K562 (cell line): ENCODE measurements at regions not wholly inside any gene's neighbourhood (a gene's known extent, or its start where the extent isn't known, plus 50 kb on each side); places are given as distances from the start of the nearest gene placed in this dataset.

Experiments used
- ATAC-seq: fragments of 200-7000 bp; cut with Tn5 transposase; 3 replicates; pipeline ENCODE4 v1.9.1; 2020; ENCODE audit warnings: moderate library complexity
- BruUV-seq: library from RNA; stranded (reverse); fragments of 400-500 nt; replicated peaks from 2 replicates; lab custom pipeline; 2021; lab: Mats Ljungman, UMichigan
- CTCF ChIA-PET: fragments of 300-600 bp; formaldehyde crosslinking; extraction: SDS; loops from one replicate; lab custom pipeline; 2021; ENCODE audit warnings: low intra/inter-chr PET ratio; lab: Yijun Ruan, JAX
- POLR2A ChIA-PET: fragments of 300-600, 350-650 bp; sonication (Branson Sonifier 250); formaldehyde crosslinking; extraction: SDS; loops from one replicate; lab custom pipeline; 2021; ENCODE audit warnings: antibody characterized with exemption, inconsistent platforms; lab: Yijun Ruan, JAX
- DNase-seq, 4 experiments: peaks; one replicate each; pipeline versions ENCODE4 v3.0.0 to v3.0.0-alpha.2; 2011 to 2018; ENCODE audit warnings: low spot score in 3 of 4, mixed read lengths in 3 of 4; ENCODE audit errors: extremely low read depth in 1 of 4
- FAIRE-seq: peaks from 2 replicates; lab custom pipeline; 2011; peaks lifted over from hg19 to GRCh38; lab: Jason Lieb, UNC
- H2AFZ ChIP-seq: 2 replicates; pipeline ENCODE4 v1.6.0; 2011; ENCODE audit warnings: low read depth, low read length, control low read depth, inconsistent platforms
- H3K27ac ChIP-seq: fragments of 200-600 bp; 3 replicates; pipeline ENCODE4 v1.8.0; 2011; ENCODE audit warnings: low read depth, mild to moderate bottlenecking, control low read depth, inconsistent platforms, low read length, moderate library complexity, mixed read lengths; ENCODE audit errors: extremely low read depth
- H3K27me3 ChIP-seq, 2 experiments: fragments of 300-600 bp in 1 of 2; 2 replicates in 1 of 2; 3 replicates in 1 of 2; pipeline versions ENCODE4 v1.6.0 to v1.8.0; 2011; ENCODE audit warnings: inconsistent platforms in 2 of 2, low read length in 2 of 2, mild to moderate bottlenecking in 1 of 2, mixed read lengths in 1 of 2, moderate library complexity in 1 of 2; ENCODE audit not compliant: control insufficient read depth in 2 of 2, insufficient read depth in 2 of 2
- H3K36me3 ChIP-seq: fragments of 300-600 bp; 3 replicates; pipeline ENCODE4 v1.8.0; 2011; ENCODE audit warnings: mild to moderate bottlenecking, low read length, inconsistent platforms; ENCODE audit not compliant: control insufficient read depth, insufficient read depth
- H3K4me1 ChIP-seq, 2 experiments: fragments of 200-600 bp in 1 of 2; replicated peaks in 1 of 2; 2 replicates in 1 of 2; 3 replicates in 1 of 2; pipeline versions ENCODE4 v1.5.1 to v1.8.0; 2011; ENCODE audit warnings: inconsistent platforms in 2 of 2, low read length in 2 of 2, mild to moderate bottlenecking in 1 of 2, mixed read lengths in 1 of 2, moderate library complexity in 1 of 2; ENCODE audit not compliant: control insufficient read depth in 2 of 2, insufficient read depth in 2 of 2
- H3K4me2 ChIP-seq: 2 replicates; pipeline ENCODE4 v1.6.1; 2011; ENCODE audit warnings: low read length, control low read depth, inconsistent platforms, mixed read lengths; ENCODE audit not compliant: insufficient read depth
- H3K4me3 ChIP-seq: fragments of 200-600 bp; sonication (generic), shearing (Covaris generic); 2 replicates; pipeline ENCODE4 v1.5.1; 2016; ENCODE audit warnings: control low read depth, inconsistent platforms
- H3K79me2 ChIP-seq: fragments of 200-600 bp; 3 replicates; pipeline ENCODE4 v1.8.0; 2011; ENCODE audit warnings: low read length, inconsistent platforms; ENCODE audit not compliant: control insufficient read depth, insufficient read depth
- H3K9ac ChIP-seq, 2 experiments: 2 replicates each; pipeline versions ENCODE4 v1.6.0 to v1.6.1; 2011; ENCODE audit warnings: low read depth in 2 of 2, low read length in 2 of 2, control low read depth in 1 of 2, inconsistent platforms in 1 of 2, mild to moderate bottlenecking in 1 of 2, mixed read lengths in 1 of 2; ENCODE audit not compliant: insufficient read depth in 1 of 2
- H3K9me1 ChIP-seq: one replicate; pipeline ENCODE4 v1.6.0; 2011; ENCODE audit warnings: inconsistent platforms, mild to moderate bottlenecking, low read length, moderate library complexity; ENCODE audit not compliant: control insufficient read depth, insufficient read depth
- H3K9me3 ChIP-seq: replicated peaks from 2 replicates; pipeline ENCODE4 v1.5.1; 2011; ENCODE audit warnings: low read depth, low read length, inconsistent platforms; ENCODE audit not compliant: control insufficient read depth, insufficient read depth
- H4K20me1 ChIP-seq: replicated peaks from 2 replicates; pipeline ENCODE4 v1.6.1; 2011; ENCODE audit warnings: low read length, inconsistent platforms, mixed read lengths; ENCODE audit not compliant: control insufficient read depth, insufficient read depth
- CAMTA2 ChIP-seq: fragments of 250-450 bp; sonication (Bioruptor Pico); conservative IDR thresholded peaks from 2 replicates; pipeline ENCODE4 v1.5.1; 2022
- CBX3 ChIP-seq, 2 experiments: IDR thresholded peaks; 1 replicate in 1 of 2; 2 replicates in 1 of 2; pipeline ENCODE4 v1.6.1; 2012; ENCODE audit warnings: inconsistent platforms in 2 of 2, low read length in 2 of 2, borderline replicate concordance in 1 of 2, control low read depth in 1 of 2
- CEBPB ChIP-seq: fragments of 450-650 bp; IDR thresholded peaks from 2 replicates; pipeline ENCODE4 v1.6.1; 2016; ENCODE audit warnings: missing genetic modification characterization, missing compliant biosample characterization
- FOXK2 ChIP-seq, 2 experiments: fragments of 450-650 bp; IDR thresholded peaks in 1 of 2; conservative IDR thresholded peaks in 1 of 2; 2 replicates each; pipeline ENCODE4 v1.6.1; 2016; ENCODE audit warnings: low read depth in 2 of 2, mild to moderate bottlenecking in 1 of 2
- HIVEP1 ChIP-seq: fragments of 250-450 bp; sonication (Bioruptor Pico); IDR thresholded peaks from 2 replicates; pipeline ENCODE4 v1.4.0; 2020; ENCODE audit warnings: mild to moderate bottlenecking
- JUND ChIP-seq, 2 experiments: IDR thresholded peaks; 2 replicates in 1 of 2; 3 replicates in 1 of 2; pipeline ENCODE4 v1.6.1; 2011; ENCODE audit warnings: borderline replicate concordance in 2 of 2, low read depth in 2 of 2, low read length in 2 of 2, improper control_type of control experiment in 1 of 2, missing biosample characterization in 1 of 2, missing genetic modification characterization in 1 of 2, missing genetic modification reagents in 1 of 2
- KAT7 ChIP-seq: sonication (generic); formaldehyde crosslinking; IDR thresholded peaks from 2 replicates; pipeline ENCODE4 v1.8.0; 2022; ENCODE audit warnings: missing genetic modification reagents, mild to moderate bottlenecking, borderline replicate concordance
- MCM2 ChIP-seq: fragments of 450-650 bp; IDR thresholded peaks from 2 replicates; pipeline ENCODE4 v1.6.1; 2017; ENCODE audit warnings: low read depth, mild to moderate bottlenecking
- NKRF ChIP-seq: fragments of 450-650 bp; IDR thresholded peaks from 2 replicates; pipeline ENCODE4 v1.6.1; 2016; ENCODE audit warnings: borderline replicate concordance
- SPI1 ChIP-seq: IDR thresholded peaks from 2 replicates; pipeline ENCODE4 v1.6.1; 2011; ENCODE audit warnings: low read depth, low read length, control low read depth, borderline replicate concordance
- TOE1 ChIP-seq, 2 experiments: fragments of 450-650 bp in 1 of 2; sonication (generic) in 1 of 2; formaldehyde crosslinking in 1 of 2; IDR thresholded peaks; 2 replicates each; pipeline versions ENCODE4 v1.7.1 to v1.8.0; 2016 to 2022; ENCODE audit warnings: borderline replicate concordance in 2 of 2, mild to moderate bottlenecking in 2 of 2, antibody characterized with exemption in 1 of 2, inconsistent platforms in 1 of 2, low read depth in 1 of 2, missing genetic modification reagents in 1 of 2, moderate library complexity in 1 of 2
- ZBTB12 ChIP-seq: fragments of 250-450 bp; sonication (Bioruptor Pico); IDR thresholded peaks from 2 replicates; pipeline ENCODE4 v1.4.0; 2020
- ZNF253 ChIP-seq: fragments of 250-450 bp; sonication (Bioruptor Pico); conservative IDR thresholded peaks from 2 replicates; pipeline ENCODE4 v1.6.1; 2021; ENCODE audit warnings: mild to moderate bottlenecking
- ZNF398 ChIP-seq: fragments of 250-450 bp; sonication (Bioruptor Pico); IDR thresholded peaks from 2 replicates; pipeline ENCODE4 v1.8.0; 2021; ENCODE audit warnings: moderate library complexity, mild to moderate bottlenecking, inconsistent platforms
- ZNF436 ChIP-seq: fragments of 250-450, 450-650 bp; sonication (Bioruptor Pico); formaldehyde crosslinking; IDR thresholded peaks from 2 replicates; pipeline ENCODE4 v1.7.0; 2020; ENCODE audit warnings: mild to moderate bottlenecking
- ZNF75A ChIP-seq: fragments of 450-650 bp; formaldehyde crosslinking; IDR thresholded peaks from 2 replicates; pipeline ENCODE4 v1.4.0; 2020; ENCODE audit warnings: mild to moderate bottlenecking
- WGBS: fragments of 100-300 bp; shearing (Covaris generic); methylation state at CpG from one replicate; pipeline ENCODE4 v1.1.6; 2016; ENCODE audit warnings: low coverage, mixed read lengths; ENCODE audit not compliant: insufficient coverage; ENCODE audit errors: missing lambda C conversion rate; 5-methylcytosine and 5-hydroxymethylcytosine counted together
- in situ Hi-C: fragments of 300-500 bp; cut with MboI; formaldehyde crosslinking; loops from 4 replicates; pipeline ENCODE4 v1.15.0; 2018; ENCODE audit warnings: inconsistent platforms, mixed read lengths
- intact Hi-C: fragments of 100-400 bp; cut with micrococcal nuclease; formaldehyde crosslinking; loops from 2 replicates; pipeline ENCODE4 v1.14.2; 2022

DNA sequence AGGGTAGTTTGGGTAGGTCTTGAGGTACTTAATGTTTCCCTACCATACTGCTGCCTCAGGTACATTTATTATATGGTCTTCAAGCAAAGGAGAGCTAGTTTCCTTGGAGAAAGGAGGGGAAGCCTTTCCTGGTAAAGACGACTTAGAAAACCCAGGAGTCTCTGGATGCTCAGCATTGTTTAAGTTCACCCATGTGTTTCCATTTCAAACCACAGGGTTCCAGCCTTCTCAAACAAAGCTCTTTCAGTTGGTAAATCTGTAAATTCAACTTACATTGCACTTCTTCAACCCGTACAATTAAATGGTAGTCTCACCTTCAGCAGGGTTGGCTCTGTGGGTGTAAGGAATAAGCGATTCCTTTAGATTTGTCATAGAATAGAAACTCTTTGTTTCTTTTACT lies 111.9 kb upstream of the UNC5C start:
- DNase-seq (no peak), FAIRE-seq (no peak), ATAC-seq (no peak)
- H3K9me3 ChIP-seq: no peaks in the 10 kb centered on the region
- H3K36me3 ChIP-seq: no peaks in the 10 kb centered on the region
- no peak overlapping the region for H3K9ac ChIP-seq
- no TSS peak for BruUV-seq
- no peaks in the 10 kb centered on the region for H4K20me1 ChIP-seq
- WGBS: 0% methylated on average over 3 of the region's 3 CpGs
- no peak overlapping the region for H3K4me2 ChIP-seq
- no peak overlapping the region for H2AFZ ChIP-seq
- no peak overlapping the region for H3K27ac ChIP-seq
- ChIA-PET CTCF (no interaction called here), POLR2A (no interaction called here)
- H3K27me3 ChIP-seq: no peaks in the 10 kb centered on the region
- no peak overlapping the region for H3K4me3 ChIP-seq
- in situ Hi-C loops (no loop called here), intact Hi-C loops (no loop called here)
- no peaks in the 10 kb centered on the region for H3K79me2 ChIP-seq
- no peaks in the 10 kb centered on the region for H3K9me1 ChIP-seq
- H3K4me1 ChIP-seq: no peaks in the 10 kb centered on the region
- no peak for TF ChIP-seq CBX3 (IDR thresholded peaks at IDR 0.05; ENCODE audit: borderline replicate concordance in 1 of 2, low read length in 2 of 2)
- TF ChIP-seq CEBPB (tag): no peak
- TF ChIP-seq JUND (IDR thresholded peaks at IDR 0.05; ENCODE audit: borderline replicate concordance, low read depth, low read length): no peak
- no peak for TF ChIP-seq JUND (tag; IDR thresholded peaks at IDR 0.05; ENCODE audit: borderline replicate concordance, low read depth, low read length)
- no peak for TF ChIP-seq KAT7 (CRISPR knock-in tag)
- TF ChIP-seq NKRF: no peak
- no peak for TF ChIP-seq SPI1
- no peak for TF ChIP-seq CAMTA2 (CRISPR knock-in tag)
- no peak for TF ChIP-seq MCM2
- no peak for TF ChIP-seq ZNF75A
- TF ChIP-seq ZNF253 (CRISPR knock-in tag): no peak
- no peak for TF ChIP-seq ZNF398 (CRISPR knock-in tag)
- TF ChIP-seq TOE1 (IDR thresholded peaks at IDR 0.05; ENCODE audit: borderline replicate concordance): no peak
- TF ChIP-seq TOE1 (CRISPR knock-in tag; IDR thresholded peaks at IDR 0.05; ENCODE audit: borderline replicate concordance, low read depth): no peak
- no peak for TF ChIP-seq FOXK2 (conservative IDR thresholded peaks at IDR 0.05 in 1 of 2, IDR thresholded peaks at IDR 0.05 in 1 of 2; ENCODE audit: low read depth in 2 of 2)
- TF ChIP-seq ZBTB12 (CRISPR knock-in tag): no peak
- TF ChIP-seq HIVEP1 (CRISPR knock-in tag): no peak
- no peak for TF ChIP-seq ZNF436 (CRISPR knock-in tag)
